HG03280 (cell line): ENCODE measurements at regions not wholly inside any gene's neighbourhood (a gene's known extent, or its start where the extent isn't known, plus 50 kb on each side); places are given as distances from the start of the nearest gene placed in this dataset.

ENCODE experiments used
- ATAC-seq: cut with Tn5 transposase; IDR thresholded peaks from one replicate; pipeline ENCODE4 v1.9.1; 2021; ENCODE audit warnings: mild to moderate bottlenecking, moderate library complexity; ENCODE audit not compliant: unreplicated experiment

DNA sequence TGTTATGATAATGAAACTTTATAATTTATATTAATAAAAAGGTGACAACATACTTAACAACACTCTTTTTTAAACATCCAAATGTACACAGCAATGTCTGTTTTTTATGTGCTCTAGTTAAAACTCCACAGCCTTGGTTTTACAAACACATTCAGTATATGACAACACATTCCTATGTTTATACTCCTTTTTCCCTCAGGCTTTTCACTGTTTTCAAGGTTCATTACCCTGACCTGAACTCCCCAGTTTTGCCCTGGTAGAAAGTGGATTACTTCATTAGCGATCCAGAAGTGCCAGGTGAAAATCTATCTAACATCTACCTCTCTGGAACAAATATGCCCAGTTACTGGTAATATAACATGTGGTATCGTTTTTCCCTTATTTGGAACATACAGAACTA is 340.2 kb upstream of the DDHD1 start:
- ATAC-seq: no peak

DNA sequence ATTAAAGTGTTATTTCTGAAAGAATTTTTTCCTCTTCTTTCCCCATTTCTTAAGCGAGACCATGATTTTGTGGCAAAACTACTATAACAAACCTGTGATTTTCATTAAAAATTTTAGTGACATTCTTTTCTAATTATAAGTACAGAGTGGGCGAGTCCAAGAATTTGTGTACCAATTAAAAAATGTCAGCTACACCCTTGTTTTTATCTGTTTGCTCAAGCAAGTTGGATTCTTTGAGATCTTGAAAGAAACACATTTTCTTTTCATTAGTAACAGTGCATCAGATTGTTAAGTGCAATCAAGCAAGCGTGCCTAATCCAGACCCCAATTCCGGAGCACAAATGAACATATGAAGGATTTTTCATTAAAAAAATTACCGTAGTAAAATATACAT is 338.8 kb upstream of the DDHD1 start:
- ATAC-seq: no peak

DNA sequence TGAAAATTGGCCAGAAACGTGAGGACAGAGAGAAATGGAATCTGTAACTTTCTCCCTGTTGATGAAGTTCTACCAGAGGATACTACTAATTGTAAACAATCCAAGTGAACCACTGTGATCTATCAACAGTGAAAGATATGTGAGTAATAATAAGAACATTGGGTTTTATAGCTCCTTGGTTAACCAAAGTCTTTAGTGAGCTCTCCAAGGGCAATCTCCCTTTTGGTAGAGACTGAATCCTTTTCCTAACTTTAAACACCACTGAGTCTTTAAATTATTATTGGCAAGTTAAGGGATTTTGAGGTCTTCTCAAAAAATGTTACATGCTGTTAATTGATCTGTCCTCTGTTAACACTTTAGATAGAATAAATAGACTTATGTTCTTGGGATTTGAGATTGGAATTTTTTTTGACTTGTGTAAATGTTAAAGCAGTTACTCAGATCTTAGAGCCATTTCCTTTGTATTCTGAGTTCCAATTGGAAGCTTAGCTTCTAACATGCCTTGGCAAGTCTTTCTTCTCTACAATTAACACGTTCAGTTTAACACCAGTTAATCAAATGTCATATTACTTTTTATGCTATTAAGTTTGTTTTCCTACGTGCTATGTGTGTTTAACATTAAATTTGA is 338.2 kb upstream of the DDHD1 start:
- ATAC-seq: no peak

DNA sequence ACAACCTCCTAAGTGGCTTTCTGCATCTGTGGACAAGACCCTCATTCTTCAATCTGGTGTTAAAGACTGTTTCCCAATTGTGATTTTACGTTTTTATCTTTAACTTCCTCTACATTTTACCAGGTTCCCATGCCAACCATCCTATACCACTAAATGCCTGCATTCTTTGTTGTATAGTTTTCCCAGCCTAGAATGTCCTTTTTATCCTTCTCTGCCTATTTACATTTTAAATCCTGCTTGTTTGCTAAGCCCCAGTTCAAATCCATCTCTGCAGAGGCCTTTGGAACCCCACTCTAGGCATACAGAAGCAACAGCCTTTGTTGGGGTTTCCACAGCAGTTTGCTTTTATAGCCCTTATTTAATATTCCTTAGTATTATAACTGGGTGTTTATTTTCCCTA is 325.1 kb upstream of the DDHD1 start:
- ATAC-seq: no peak

DNA sequence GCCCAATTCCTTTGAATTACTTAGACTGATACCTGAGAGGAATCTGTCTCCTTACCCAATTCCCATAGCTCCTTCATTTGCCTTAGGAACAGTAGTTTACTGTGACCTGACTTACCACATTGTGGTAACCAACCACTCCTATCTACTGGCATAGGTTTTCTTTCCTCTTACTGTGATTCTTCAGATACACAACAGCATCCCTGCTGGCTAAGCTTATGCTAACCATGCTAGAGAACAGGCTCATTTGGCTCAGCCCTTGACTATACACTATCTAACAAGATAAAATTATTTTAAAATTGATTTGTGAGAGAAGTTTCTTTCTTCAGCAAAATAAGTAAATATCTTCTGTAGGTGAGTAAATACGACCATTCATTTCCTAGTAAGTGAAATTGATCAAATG is 320.4 kb upstream of the DDHD1 start:
- ATAC-seq: no peak

DNA sequence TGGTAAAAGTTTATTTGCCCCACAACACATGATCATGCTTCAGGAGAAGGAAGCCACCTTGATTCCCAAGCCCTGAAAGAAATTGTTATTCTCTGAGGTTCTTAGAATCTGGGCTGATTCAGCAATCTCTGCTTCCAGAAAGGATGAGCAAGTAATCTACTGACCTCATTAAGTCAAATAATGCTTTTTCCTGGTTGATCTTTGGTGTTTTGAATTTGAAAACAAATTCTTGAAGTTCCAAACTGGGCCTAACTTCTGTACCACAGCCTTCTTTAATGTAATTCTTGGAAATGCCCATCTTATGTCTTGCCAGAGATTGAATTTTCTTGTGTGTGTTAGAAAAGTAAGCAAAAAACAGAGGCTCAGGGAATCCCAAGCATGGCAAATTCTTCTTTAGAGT is 319.2 kb upstream of the DDHD1 start:
- no peak for ATAC-seq

DNA sequence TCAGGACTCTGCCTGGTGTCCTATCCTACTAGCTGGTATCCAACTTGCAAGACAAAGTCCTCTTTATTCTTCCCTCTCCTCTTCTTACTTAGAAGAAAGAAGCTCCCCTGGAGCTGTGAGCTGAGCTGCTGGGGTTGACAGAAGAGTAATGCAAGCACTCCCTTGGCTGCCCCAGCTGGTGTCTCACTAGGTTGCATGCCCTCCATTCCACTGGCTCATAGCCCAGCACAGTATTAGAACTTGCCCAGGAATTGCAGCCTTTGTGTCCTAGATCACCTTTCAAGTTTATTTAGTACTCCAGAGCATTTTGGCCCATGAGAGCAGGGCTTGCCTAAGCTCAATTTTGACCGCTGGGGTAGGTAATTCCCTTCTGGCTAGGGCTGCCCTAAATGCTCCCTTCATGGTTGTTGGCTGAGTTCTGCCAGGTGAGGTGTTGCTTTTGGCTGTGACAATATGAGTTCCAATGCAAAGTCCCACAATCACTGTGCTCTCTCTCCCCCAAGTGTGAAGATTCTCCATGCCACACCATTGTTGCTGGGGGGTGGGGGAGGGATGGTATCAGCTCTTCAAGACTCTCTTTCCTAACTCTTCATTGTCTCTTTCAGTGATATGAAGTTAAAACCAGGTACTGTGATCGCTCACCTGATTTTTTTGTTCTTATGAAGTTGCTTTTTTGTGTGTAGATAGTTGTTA is 317.4 kb upstream of the DDHD1 start:
- ATAC-seq: no peak

DNA sequence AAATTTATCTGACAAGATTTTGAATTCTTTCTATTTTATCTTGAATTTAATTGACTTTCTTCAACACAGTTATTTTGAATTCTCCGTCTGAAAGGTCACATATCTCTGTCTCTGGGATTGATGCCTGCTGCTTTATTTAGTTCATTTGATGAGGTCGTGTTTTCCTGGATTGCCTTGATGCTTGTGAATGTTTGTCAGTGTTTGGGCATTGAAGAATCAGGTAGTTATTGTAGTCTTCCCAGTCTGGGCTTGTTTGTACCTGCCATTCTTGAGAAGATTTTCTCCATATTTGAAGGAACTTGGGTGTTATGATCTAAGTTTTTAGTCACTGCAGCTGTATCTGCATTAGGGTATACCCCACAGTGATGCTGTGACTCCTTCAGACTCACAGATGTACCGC is 315.8 kb upstream of the DDHD1 start:
- ATAC-seq: no peak

DNA sequence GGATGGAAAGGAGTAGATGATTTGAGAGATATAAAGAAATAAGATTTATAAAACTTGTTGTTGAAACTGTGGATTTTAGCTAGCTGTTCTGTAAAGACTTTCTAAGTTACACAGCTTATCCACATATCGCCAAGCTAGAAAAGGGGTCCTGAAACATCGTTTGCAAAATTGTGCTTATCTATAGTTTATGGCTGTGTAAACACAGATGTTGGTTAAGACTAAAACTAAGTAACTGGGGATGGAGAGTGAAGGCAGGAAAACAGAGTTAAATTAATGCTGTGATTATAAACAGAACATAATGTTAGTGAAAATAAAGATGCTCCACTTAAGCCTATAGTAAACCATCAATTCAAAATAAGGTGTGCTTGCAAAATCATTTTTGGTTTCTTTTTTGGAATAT is 311.3 kb upstream of the DDHD1 start:
- ATAC-seq: no peak

DNA sequence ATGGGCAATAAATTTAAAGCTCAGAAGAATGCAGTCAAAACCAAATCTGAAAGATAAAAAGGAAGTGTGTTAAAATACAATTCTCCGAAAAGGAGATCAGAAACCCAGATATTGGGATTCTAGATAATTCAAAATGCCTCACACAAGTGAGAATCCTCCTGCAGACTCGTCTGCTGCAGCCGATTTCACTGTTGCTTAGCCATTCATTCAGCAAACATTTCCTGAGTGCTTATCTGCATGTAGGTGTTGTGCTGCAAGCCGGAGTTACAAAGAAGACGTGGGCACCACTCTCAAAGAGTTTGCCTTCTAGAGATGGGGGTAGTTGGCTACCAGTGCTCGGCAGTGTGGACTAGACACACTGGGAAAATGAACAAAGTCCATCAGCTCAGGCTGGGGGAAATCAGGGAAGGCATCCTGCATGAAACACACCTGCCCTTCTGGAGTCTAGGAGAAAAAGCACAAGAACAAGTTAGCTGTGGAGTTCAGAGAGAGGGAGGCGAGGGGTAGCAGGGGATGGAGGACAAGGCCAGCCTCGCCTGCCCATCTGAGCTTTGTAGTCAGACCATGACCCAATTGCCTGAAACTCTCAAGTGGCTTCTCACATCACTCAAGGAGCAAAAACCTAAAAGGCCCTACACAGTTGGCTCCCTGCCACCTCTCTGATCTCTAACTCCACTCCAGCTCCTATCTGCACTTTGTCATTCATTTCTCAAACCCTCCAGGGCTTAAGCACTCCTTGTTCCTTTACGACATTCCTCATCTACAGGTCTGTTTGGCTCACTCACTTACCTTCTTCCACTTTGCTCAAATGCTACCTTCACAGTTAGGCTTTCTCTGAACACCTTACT is 310.0 kb upstream of the DDHD1 start:
- no peak for ATAC-seq

DNA sequence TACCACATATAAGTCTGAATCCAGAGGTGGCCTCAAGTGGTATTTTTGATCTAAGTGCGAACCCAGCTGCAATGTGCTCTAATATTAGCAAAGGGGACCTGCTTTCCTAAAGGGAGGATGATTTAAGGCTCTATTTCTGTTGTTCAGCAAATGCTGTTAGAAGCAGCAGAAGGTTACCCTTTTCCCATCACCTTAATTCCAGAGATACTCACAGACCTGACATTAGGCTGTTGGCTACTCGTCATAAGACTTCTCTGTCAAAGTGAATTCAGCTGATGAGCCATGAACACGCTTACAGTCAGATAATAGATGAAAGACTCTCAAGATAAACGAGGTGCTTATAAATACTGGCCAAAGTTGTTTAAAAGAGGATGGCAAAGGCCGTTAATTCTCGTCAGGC is 308.7 kb upstream of the DDHD1 start:
- no peak for ATAC-seq

DNA sequence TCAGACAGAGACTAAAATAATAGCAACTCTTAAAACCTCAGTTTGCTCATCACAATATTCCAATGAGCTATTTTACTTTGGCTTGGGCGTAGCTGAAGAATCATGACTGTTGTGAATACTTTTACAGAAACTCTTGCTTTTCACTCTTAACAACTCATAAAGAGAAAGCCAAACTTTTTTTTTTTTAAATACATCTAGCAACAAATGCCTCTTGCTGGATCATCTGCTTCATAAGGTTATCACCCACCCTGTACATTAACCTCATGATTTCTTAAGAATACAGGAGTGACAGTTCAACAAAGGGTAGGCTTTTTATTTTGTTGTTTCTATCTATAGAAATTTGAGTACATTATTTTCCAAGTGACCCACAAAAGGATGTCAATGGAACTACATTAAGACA is 307.4 kb upstream of the DDHD1 start:
- no peak for ATAC-seq

DNA sequence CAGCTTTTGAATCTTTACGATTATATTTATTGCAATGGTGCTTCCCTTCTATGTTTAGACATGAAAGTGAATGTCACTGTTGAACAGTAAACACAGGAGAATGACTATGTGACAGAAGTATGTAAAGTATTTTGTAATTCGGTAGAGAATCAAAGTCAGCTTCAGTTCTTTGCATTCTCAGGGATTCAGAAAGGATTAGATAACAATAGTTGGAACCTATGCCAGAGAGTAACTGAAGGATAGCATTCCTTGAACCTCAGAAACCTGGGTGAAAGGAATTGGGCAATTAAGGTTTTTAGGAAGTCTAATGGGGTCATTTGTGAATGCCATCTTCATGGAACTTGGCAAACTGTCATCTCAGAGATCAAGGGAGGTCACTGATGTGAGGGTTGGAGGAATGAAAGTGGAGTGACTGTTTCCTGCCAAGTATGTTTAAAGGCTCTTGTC is 305.3 kb upstream of the DDHD1 start:
- no peak for ATAC-seq

DNA sequence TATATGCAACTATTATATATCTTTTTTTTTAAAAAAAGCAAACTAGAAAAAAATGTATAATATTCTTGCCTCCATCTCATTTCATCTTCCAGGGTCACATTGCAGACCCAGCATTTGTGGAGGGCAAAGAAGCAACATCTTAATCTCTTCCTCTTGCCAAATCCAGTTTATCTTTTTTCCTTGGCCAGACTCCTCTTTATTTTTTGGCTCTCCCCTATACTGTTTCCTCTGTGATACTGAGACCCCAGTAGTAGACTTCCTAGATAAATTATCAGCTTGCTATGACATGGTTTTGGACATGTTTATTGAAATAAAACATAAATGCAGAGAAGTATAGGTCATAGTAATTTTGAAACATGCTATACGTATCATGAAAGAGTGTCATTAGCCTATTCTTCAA is 303.8 kb upstream of the DDHD1 start:
- ATAC-seq: no peak

DNA sequence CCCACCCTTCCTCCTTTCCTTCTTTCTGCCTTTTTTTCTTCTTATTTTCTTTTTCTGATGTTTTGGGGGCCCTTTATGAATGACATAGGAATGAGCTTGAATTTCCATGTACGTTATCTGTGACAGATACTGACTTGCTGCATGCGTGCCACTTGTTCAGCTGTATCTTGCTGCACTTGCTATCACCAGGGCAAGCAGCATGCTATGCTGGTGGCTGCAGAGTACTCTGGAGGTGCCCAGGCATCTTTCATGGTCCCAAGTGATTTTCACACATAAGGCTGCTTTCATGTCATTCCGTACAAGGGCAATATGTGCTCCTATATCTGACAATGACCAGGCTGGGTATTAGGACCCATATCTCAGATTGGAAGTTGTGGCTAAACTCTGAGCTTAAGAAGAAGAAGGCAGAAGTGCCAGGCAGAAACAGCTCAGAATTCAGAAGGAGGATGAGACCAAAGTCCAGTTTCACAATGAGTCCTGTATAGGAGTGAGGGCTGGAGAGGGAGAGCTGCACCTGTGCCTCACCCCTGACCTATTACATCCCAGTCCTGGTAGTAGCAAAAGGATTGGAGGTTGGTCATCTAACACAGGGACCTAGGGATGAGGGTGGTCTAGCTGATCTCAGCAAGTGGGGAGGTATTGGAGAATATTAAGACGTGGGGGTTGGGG is 299.0 kb upstream of the DDHD1 start:
- no peak for ATAC-seq

DNA sequence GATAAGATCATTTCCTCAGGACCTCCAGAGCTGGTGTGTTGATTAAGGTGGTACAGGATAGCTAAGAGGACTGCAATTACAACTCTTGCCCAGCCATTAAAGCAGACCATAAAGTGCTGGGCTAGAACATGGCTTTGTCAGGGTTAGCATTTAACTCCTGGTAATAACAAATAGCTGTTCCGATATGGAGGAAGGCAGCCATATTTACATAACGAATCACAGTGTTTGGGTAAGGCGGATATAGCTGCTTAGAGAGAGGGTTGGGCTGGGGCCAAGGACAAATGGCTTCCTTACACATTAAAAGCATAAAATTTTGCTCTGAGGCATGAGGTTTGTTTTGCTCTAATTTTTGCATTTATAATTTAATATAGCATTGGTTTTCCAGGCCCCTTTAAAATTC is 297.7 kb upstream of the DDHD1 start:
- ATAC-seq: no peak

DNA sequence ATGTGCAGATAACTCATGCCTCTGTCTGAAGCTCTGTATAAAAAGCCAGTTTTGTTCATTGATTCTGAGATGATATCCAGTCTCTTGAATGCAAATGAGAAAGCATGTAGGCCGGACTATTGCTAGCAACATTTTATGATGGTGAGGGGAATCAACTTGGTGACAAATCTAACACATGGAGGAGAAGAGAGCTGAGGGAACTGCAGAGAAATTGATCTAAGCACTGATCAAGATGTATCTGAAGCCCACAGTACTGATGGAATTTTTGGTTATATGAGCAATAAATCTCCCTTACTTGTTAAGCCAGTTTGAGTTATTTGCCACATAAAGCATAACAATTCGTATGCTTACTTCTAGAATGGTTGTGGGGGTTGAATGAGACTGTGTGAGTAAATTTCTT is 295.6 kb upstream of the DDHD1 start:
- ATAC-seq: no peak

DNA sequence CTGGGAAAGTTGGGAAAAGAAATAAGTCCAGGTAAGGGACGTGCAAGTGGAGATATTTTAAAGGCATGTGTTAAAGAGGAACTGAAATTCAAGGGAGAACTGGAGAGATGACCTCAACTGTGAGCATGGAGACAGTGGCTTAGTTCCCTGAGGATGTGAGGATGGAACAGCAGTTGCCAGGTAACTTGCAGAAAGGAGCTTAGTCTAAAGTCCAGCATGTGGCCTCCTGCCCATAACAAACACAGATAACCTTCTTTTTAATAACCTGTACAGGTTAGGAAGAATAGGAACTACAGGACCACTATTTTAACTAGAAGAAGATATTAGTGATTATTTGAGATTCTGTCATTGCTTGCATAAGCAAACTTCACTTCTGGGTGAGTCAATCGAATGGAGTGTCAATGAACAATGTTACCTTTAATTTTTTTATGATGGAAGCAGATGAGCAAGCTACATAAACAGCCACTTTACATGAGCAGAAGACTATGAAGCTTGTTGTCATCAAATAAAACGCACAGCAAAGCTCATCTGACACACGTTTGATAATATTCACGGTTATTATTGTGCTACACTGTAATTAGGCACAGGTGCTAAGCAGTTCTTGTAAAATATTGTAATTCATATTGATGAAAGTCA is 291.7 kb upstream of the DDHD1 start:
- ATAC-seq: no peak

DNA sequence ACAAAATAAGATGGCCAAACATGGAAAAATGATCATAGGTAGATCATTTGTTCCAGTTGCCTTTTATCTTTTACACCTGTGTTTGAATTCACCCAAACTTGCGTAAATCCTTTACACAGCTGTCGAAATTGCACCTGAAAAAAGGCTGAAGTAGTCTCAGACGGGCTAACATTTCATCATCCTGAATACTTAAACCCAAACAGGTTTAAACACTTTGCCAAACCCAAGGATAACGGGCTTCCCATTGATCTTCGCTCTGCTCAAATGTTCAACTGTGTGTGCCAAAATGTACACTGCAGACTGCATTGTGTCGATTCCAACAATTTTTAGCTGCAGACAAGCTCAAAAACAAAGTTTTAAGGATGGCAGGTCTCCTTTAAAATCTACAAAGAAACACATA is 288.7 kb upstream of the DDHD1 start:
- ATAC-seq: no peak

DNA sequence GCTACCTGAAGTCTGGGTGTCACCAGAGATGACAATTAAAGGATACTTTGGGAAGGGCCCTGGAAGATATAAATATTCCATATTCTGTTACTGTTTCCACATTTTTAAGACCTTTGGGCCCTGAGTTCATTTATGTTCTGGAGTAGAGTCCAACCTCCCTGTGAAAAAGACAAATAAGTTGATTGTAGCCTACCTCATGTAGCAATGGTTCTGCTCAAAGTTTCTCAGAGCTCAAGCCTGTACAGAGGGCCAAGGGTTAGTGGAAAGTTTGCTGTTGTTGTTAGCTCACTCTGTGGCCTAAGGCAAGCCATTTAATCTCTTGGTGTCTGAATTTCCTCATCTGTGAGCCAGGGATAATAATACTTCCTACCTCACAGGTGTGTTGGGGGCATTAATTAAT is 284.7 kb upstream of the DDHD1 start:
- ATAC-seq: no peak

DNA sequence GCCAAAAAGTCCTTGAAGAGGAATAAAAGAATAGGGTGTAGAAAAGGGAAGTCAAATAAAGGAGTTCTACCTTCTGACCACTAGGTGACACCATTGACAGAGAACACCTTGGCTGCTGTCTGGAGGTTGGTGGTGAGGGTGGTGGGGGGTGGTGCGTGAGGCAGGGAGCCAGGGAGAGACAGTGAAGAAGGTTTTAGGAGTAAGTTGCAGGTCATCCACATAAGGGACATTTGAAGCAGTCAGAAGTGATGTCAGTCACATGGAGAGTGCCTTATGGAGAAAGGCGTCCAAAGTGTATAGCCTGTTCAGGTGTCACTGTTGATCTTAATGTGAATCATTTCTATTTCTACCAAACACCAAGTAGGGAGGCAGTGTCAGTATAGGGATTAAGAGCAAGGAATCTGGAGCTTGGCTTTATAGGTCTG is 279.3 kb upstream of the DDHD1 start:
- ATAC-seq: peak; percentile 83
